Ovary (tissue), 7 donors: ENCODE measurements at regions not wholly inside any gene's neighbourhood (a gene's known extent, or its start where the extent isn't known, plus 50 kb on each side); places are given as distances from the start of the nearest gene placed in this dataset.

Experiments used
- DNase-seq, 5 donors: peaks; one replicate each; pipeline ENCODE4 v3.0.0-alpha.2; 2019 to 2020
- H3K27ac ChIP-seq, 2 donors: fragments of 200-600 bp; one replicate each; pipeline versions ENCODE4 v1.5.1 to v1.8.0; 2019 to 2022
- H3K27me3 ChIP-seq: fragments of 200-600 bp; one replicate; pipeline ENCODE4 v1.8.0; 2022
- H3K36me3 ChIP-seq: fragments of 200-600 bp; sonication (generic); one replicate; pipeline ENCODE4 v1.5.1; 2019
- H3K4me1 ChIP-seq: one replicate; pipeline ENCODE4 v1.8.1; 2013; ENCODE audit warnings: mild to moderate bottlenecking, moderate library complexity; ENCODE audit not compliant: insufficient read depth
- H3K4me3 ChIP-seq: fragments of 200-600 bp; sonication (generic); one replicate; pipeline ENCODE4 v1.5.1; 2017
- H3K9me3 ChIP-seq, 2 donors: fragments of 200-600 bp in 1 of 2; sonication (generic) in 1 of 2; one replicate each; pipeline versions ENCODE4 v1.5.1 to v1.8.1; 2013 to 2019; ENCODE audit warnings: mild to moderate bottlenecking in 1 of 2, moderate library complexity in 1 of 2
- CTCF ChIP-seq, 3 donors: fragments of 450-650 bp in 2 of 3; fragments of 200-600 bp in 1 of 3; IDR thresholded peaks; one replicate each; pipeline versions ENCODE4 v1.5.1 to v1.8.0; 2016 to 2022; ENCODE audit warnings: antibody characterized with exemption in 3 of 3, mild to moderate bottlenecking in 1 of 3
- EP300 ChIP-seq: sonication (generic); formaldehyde crosslinking; IDR thresholded peaks from one replicate; pipeline ENCODE4 v1.6.1; 2017; ENCODE audit warnings: antibody characterized with exemption
- POLR2A ChIP-seq: fragments of 450-650 bp; IDR thresholded peaks from one replicate; pipeline ENCODE4 v1.6.1; 2017; ENCODE audit warnings: antibody characterized with exemption, mild to moderate bottlenecking, moderate library complexity
- WGBS, 3 donors: extraction: QIAGEN DNeasy Blood & Tissue Kit in 1 of 3; methylation state at CpG; one replicate each; pipeline versions ENCODE4 v1.1.5 to v1.1.7; 2013 to 2017; 5-methylcytosine and 5-hydroxymethylcytosine counted together
- intact Hi-C, 4 donors: fragments of 100-400 bp; cut with DNase I; formaldehyde crosslinking; loops; one replicate each; pipeline versions ENCODE4 v1.11.0 to v1.15.1; 2022 to 2023
- donor health status: DM: no; HTN: no; CAD: no; lungs with moderate emphysema.
- donor health status: DM: no; HTN: no; CAD: no.
- donor health status: Bipolar disorder and iron deficiency.
- donor health status: DM: no; HTN: no; CAD: no.
- donor health status: DM: yes; HTN: yes; CAD: no.

DNA sequence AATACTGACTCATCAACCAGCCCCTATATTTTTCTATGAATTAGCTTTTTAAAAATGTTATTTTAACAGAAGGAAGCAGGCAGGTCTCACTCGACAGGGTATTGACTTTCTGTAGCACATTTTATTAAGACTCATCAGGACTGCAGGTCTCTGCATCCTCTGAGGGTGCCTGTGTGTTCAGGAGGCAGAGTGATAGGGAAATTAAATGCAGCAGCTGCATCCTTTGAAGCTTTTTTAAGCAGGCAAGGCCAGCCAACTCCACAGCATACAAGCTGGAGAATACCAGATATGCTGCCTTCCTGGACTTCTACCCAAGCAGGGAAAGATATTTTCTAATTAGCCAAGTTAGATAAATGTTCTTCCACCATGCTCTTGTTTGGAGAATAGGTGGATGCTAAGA, 124.9 kb downstream of the WSCD1 start:
- no peak for TF ChIP-seq EP300
- TF ChIP-seq CTCF (IDR thresholded peaks at IDR 0.05), result no peak
- no peak for TF ChIP-seq POLR2A
- no peaks in the 10 kb centered on the region for H3K27me3 ChIP-seq
- WGBS, 3 donors, result 7 to 21% (median 9%) methylated on average over 1 of the region's 1 CpG
- intact Hi-C loops, result no loop called here
- DNase-seq, result no peak
- H3K4me1 ChIP-seq, result no peaks in the 10 kb centered on the region
- no peak overlapping the region for H3K27ac ChIP-seq
- no peaks in the 10 kb centered on the region for H3K36me3 ChIP-seq
- no peak overlapping the region for H3K4me3 ChIP-seq
- no peaks in the 10 kb centered on the region for H3K9me3 ChIP-seq

DNA sequence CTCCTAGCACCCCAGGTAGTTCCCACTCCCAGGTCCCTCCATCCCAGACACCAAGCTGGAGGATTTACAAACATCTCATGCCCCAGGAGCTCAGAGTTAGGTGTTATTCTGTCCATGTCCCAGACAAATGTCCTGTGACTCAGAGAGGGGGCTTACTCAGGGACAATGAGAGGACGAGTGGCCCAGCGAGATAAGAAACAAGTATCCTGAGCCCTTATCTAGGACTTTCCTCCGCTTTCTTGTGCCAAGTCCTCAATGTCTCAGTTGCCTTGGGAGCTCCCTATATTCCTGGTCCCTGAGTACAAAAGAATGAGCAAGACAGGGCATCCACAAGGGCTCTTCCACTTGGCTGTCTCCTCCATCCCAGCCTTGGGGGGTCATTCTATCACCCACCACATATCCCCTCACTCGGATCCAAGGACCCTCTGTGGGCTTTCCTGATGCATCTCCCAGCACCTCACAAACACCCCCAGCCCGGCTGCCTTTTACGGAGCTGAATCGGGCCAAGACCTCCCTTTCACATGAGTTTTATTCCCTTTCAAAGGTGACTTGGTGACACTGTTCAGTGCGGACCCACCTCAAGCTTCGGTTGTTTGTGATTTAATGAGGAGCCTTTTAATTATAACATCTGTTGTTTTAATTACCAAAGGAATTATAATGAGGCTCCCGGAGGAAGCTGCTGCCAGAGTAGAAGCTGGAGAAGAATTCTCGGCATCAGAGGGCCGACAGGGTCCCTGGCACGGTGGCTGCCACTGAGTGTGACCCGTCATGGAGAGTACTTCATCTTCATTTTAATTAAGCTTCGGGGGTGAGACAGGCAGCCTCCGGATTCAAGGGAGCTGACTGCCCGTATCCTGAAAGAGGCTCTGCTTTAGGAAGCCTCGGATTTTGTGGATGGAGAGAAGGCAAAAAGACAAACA, 121.5 kb downstream of the WSCD1 start:
- no peak for TF ChIP-seq EP300
- no peak for TF ChIP-seq POLR2A
- TF ChIP-seq CTCF (IDR thresholded peaks at IDR 0.05), result no peak
- 61 to 64% (median 64%) methylated on average over 18 of the region's 18 CpGs for WGBS, 3 donors
- intact Hi-C loops, result no loop called here
- H3K9me3 ChIP-seq, result no peaks in the 10 kb centered on the region
- no peak for DNase-seq
- no peak overlapping the region for H3K4me3 ChIP-seq
- H3K36me3 ChIP-seq, result no peaks in the 10 kb centered on the region
- no peak overlapping the region for H3K27ac ChIP-seq
- no peaks in the 10 kb centered on the region for H3K27me3 ChIP-seq
- H3K4me1 ChIP-seq, result no peaks in the 10 kb centered on the region

GRCh38 chr17:6187836-6188235, 117.7 kb downstream of the WSCD1 start:
- TF ChIP-seq POLR2A, result no peak
- no peak for TF ChIP-seq CTCF (IDR thresholded peaks at IDR 0.05)
- no peak for TF ChIP-seq EP300
- H3K27me3 ChIP-seq, result no peaks in the 10 kb centered on the region
- H3K4me3 ChIP-seq, result no peak overlapping the region
- DNase-seq, result no peak
- H3K4me1 ChIP-seq, result no peaks in the 10 kb centered on the region
- 29 to 44% (median 32%) methylated on average over 10 of the region's 10 CpGs for WGBS, 3 donors
- no peaks in the 10 kb centered on the region for H3K9me3 ChIP-seq
- intact Hi-C loops, result no loop called here
- no peaks in the 10 kb centered on the region for H3K36me3 ChIP-seq
- no peak overlapping the region for H3K27ac ChIP-seq

GRCh38 chr17:6186998-6187397, 116.8 kb downstream of the WSCD1 start:
- WGBS, 3 donors, result 47 to 80% (median 50%) methylated on average over 1 of the region's 1 CpG
- DNase-seq, result no peak
- no peaks in the 10 kb centered on the region for H3K36me3 ChIP-seq
- H3K4me1 ChIP-seq, result no peaks in the 10 kb centered on the region
- intact Hi-C loops, result no loop called here
- H3K27ac ChIP-seq, result no peak overlapping the region
- no peaks in the 10 kb centered on the region for H3K9me3 ChIP-seq
- H3K27me3 ChIP-seq, result no peaks in the 10 kb centered on the region
- H3K4me3 ChIP-seq, result no peak overlapping the region
- TF ChIP-seq POLR2A (no peak), EP300 (no peak), CTCF (IDR thresholded peaks at IDR 0.05) (no peak)
